ENCODE measurements at regions not wholly inside any gene's neighbourhood (a gene's known extent, or its start where the extent isn't known, plus 50 kb on each side); places are given as distances from the start of the nearest gene placed in this dataset.

- TF ChIP-seq POLR2A (IDR thresholded peaks at IDR 0.05): no peak
- TF ChIP-seq, protein P1, sequence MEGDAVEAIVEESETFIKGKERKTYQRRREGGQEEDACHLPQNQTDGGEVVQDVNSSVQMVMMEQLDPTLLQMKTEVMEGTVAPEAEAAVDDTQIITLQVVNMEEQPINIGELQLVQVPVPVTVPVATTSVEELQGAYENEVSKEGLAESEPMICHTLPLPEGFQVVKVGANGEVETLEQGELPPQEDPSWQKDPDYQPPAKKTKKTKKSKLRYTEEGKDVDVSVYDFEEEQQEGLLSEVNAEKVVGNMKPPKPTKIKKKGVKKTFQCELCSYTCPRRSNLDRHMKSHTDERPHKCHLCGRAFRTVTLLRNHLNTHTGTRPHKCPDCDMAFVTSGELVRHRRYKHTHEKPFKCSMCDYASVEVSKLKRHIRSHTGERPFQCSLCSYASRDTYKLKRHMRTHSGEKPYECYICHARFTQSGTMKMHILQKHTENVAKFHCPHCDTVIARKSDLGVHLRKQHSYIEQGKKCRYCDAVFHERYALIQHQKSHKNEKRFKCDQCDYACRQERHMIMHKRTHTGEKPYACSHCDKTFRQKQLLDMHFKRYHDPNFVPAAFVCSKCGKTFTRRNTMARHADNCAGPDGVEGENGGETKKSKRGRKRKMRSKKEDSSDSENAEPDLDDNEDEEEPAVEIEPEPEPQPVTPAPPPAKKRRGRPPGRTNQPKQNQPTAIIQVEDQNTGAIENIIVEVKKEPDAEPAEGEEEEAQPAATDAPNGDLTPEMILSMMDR (IDR thresholded peaks at IDR 0.05): no peak
These were observed 57.7 kb upstream of the ERBB4 start for GRCh38 chr2:212596276-212596675.

All from lower leg skin (tissue), 3 donors.